K562 (cell line): ENCODE measurements at regions not wholly inside any gene's neighbourhood (a gene's known extent, or its start where the extent isn't known, plus 50 kb on each side); places are given as distances from the start of the nearest gene placed in this dataset.

Experiments
- ATAC-seq: fragments of 200-7000 bp; cut with Tn5 transposase; 3 replicates; pipeline ENCODE4 v1.9.1; 2020; ENCODE audit warnings: moderate library complexity
- BruUV-seq: library from RNA; stranded (reverse); fragments of 400-500 nt; replicated peaks from 2 replicates; lab custom pipeline; 2021; lab: Mats Ljungman, UMichigan
- CTCF ChIA-PET: fragments of 300-600 bp; formaldehyde crosslinking; extraction: SDS; loops from one replicate; lab custom pipeline; 2021; ENCODE audit warnings: low intra/inter-chr PET ratio; lab: Yijun Ruan, JAX
- POLR2A ChIA-PET: fragments of 300-600, 350-650 bp; sonication (Branson Sonifier 250); formaldehyde crosslinking; extraction: SDS; loops from one replicate; lab custom pipeline; 2021; ENCODE audit warnings: antibody characterized with exemption, inconsistent platforms; lab: Yijun Ruan, JAX
- DNase-seq, 4 experiments: peaks; one replicate each; pipeline versions ENCODE4 v3.0.0 to v3.0.0-alpha.2; 2011 to 2018; ENCODE audit warnings: low spot score in 3 of 4, mixed read lengths in 3 of 4; ENCODE audit errors: extremely low read depth in 1 of 4
- FAIRE-seq: peaks from 2 replicates; lab custom pipeline; 2011; peaks lifted over from hg19 to GRCh38; lab: Jason Lieb, UNC
- H2AFZ ChIP-seq: 2 replicates; pipeline ENCODE4 v1.6.0; 2011; ENCODE audit warnings: low read depth, low read length, control low read depth, inconsistent platforms
- H3K27ac ChIP-seq: fragments of 200-600 bp; 3 replicates; pipeline ENCODE4 v1.8.0; 2011; ENCODE audit warnings: low read depth, mild to moderate bottlenecking, control low read depth, inconsistent platforms, low read length, moderate library complexity, mixed read lengths; ENCODE audit errors: extremely low read depth
- H3K27me3 ChIP-seq, 2 experiments: fragments of 300-600 bp in 1 of 2; 2 replicates in 1 of 2; 3 replicates in 1 of 2; pipeline versions ENCODE4 v1.6.0 to v1.8.0; 2011; ENCODE audit warnings: inconsistent platforms in 2 of 2, low read length in 2 of 2, mild to moderate bottlenecking in 1 of 2, mixed read lengths in 1 of 2, moderate library complexity in 1 of 2; ENCODE audit not compliant: control insufficient read depth in 2 of 2, insufficient read depth in 2 of 2
- H3K36me3 ChIP-seq: fragments of 300-600 bp; 3 replicates; pipeline ENCODE4 v1.8.0; 2011; ENCODE audit warnings: mild to moderate bottlenecking, low read length, inconsistent platforms; ENCODE audit not compliant: control insufficient read depth, insufficient read depth
- H3K4me1 ChIP-seq, 2 experiments: fragments of 200-600 bp in 1 of 2; replicated peaks in 1 of 2; 2 replicates in 1 of 2; 3 replicates in 1 of 2; pipeline versions ENCODE4 v1.5.1 to v1.8.0; 2011; ENCODE audit warnings: inconsistent platforms in 2 of 2, low read length in 2 of 2, mild to moderate bottlenecking in 1 of 2, mixed read lengths in 1 of 2, moderate library complexity in 1 of 2; ENCODE audit not compliant: control insufficient read depth in 2 of 2, insufficient read depth in 2 of 2
- H3K4me2 ChIP-seq: 2 replicates; pipeline ENCODE4 v1.6.1; 2011; ENCODE audit warnings: low read length, control low read depth, inconsistent platforms, mixed read lengths; ENCODE audit not compliant: insufficient read depth
- H3K4me3 ChIP-seq: fragments of 200-600 bp; sonication (generic), shearing (Covaris generic); 2 replicates; pipeline ENCODE4 v1.5.1; 2016; ENCODE audit warnings: control low read depth, inconsistent platforms
- H3K79me2 ChIP-seq: fragments of 200-600 bp; 3 replicates; pipeline ENCODE4 v1.8.0; 2011; ENCODE audit warnings: low read length, inconsistent platforms; ENCODE audit not compliant: control insufficient read depth, insufficient read depth
- H3K9ac ChIP-seq, 2 experiments: 2 replicates each; pipeline versions ENCODE4 v1.6.0 to v1.6.1; 2011; ENCODE audit warnings: low read depth in 2 of 2, low read length in 2 of 2, control low read depth in 1 of 2, inconsistent platforms in 1 of 2, mild to moderate bottlenecking in 1 of 2, mixed read lengths in 1 of 2; ENCODE audit not compliant: insufficient read depth in 1 of 2
- H3K9me1 ChIP-seq: one replicate; pipeline ENCODE4 v1.6.0; 2011; ENCODE audit warnings: inconsistent platforms, mild to moderate bottlenecking, low read length, moderate library complexity; ENCODE audit not compliant: control insufficient read depth, insufficient read depth
- H3K9me3 ChIP-seq: replicated peaks from 2 replicates; pipeline ENCODE4 v1.5.1; 2011; ENCODE audit warnings: low read depth, low read length, inconsistent platforms; ENCODE audit not compliant: control insufficient read depth, insufficient read depth
- H4K20me1 ChIP-seq: replicated peaks from 2 replicates; pipeline ENCODE4 v1.6.1; 2011; ENCODE audit warnings: low read length, inconsistent platforms, mixed read lengths; ENCODE audit not compliant: control insufficient read depth, insufficient read depth
- ATF7 ChIP-seq: fragments of 450-650 bp; IDR thresholded peaks from 2 replicates; pipeline ENCODE4 v1.7.1; 2014; ENCODE audit warnings: mild to moderate bottlenecking, moderate library complexity
- DMBX1 ChIP-seq: fragments of 250-450 bp; sonication (Bioruptor Pico); IDR thresholded peaks from 2 replicates; pipeline ENCODE4 v1.8.0; 2022; ENCODE audit warnings: inconsistent platforms, mild to moderate bottlenecking, moderate library complexity, borderline replicate concordance
- E2F8 ChIP-seq: fragments of 450-650 bp; IDR thresholded peaks from 2 replicates; pipeline ENCODE4 v1.7.1; 2018; ENCODE audit warnings: mild to moderate bottlenecking, low read depth; ENCODE audit not compliant: partially characterized antibody
- FOXP1 ChIP-seq: sonication (generic); formaldehyde crosslinking; IDR thresholded peaks from 2 replicates; pipeline ENCODE4 v1.8.0; 2022; ENCODE audit warnings: mild to moderate bottlenecking, missing genetic modification reagents
- U2AF1 ChIP-seq: fragments of 200-400 bp; formaldehyde crosslinking; optimal IDR thresholded peaks from 2 replicates; pipeline ENCODE3; 2017; ENCODE audit warnings: mild to moderate bottlenecking, low read depth, low read length, moderate library complexity
- ZNF121 ChIP-seq: sonication (generic); formaldehyde crosslinking; conservative IDR thresholded peaks from 2 replicates; pipeline ENCODE4 v1.8.0; 2022; ENCODE audit warnings: missing genetic modification reagents
- ZNF124 ChIP-seq: sonication (generic); formaldehyde crosslinking; IDR thresholded peaks from 2 replicates; pipeline ENCODE4 v1.8.1; 2022; ENCODE audit warnings: missing genetic modification reagents
- ZNF696 ChIP-seq: fragments of 250-450 bp; sonication (Bioruptor Pico); conservative IDR thresholded peaks from 2 replicates; pipeline ENCODE4 v1.4.0; 2020; ENCODE audit warnings: mild to moderate bottlenecking, moderate library complexity
- WGBS: fragments of 100-300 bp; shearing (Covaris generic); methylation state at CpG from one replicate; pipeline ENCODE4 v1.1.6; 2016; ENCODE audit warnings: low coverage, mixed read lengths; ENCODE audit not compliant: insufficient coverage; ENCODE audit errors: missing lambda C conversion rate; 5-methylcytosine and 5-hydroxymethylcytosine counted together
- in situ Hi-C: fragments of 300-500 bp; cut with MboI; formaldehyde crosslinking; loops from 4 replicates; pipeline ENCODE4 v1.15.0; 2018; ENCODE audit warnings: inconsistent platforms, mixed read lengths
- intact Hi-C: fragments of 100-400 bp; cut with micrococcal nuclease; formaldehyde crosslinking; loops from 2 replicates; pipeline ENCODE4 v1.14.2; 2022

DNA sequence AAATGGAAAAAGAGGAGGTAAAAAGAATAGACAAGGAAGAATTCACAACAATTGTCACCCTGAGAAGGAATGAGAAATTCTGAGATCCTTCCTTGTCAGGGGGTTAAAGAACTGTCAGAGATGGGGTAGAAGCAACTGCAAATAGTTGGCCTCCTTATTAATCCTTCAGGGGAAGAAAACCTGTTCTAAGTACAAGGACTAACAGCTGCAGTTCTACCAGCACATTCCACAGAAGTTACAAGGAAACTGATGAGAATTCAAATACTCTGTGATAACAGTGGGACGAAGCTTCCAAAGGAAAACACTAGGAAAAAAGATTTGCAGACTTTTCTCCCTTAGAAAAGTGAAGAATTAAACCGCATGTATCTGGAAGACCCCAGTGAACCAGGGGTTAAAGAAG, 93.7 kb downstream of the OR2K2 start:
- WGBS, result 4% methylated on average over 2 of the region's 2 CpGs
- no peaks in the 10 kb centered on the region for H3K79me2 ChIP-seq
- ChIA-PET POLR2A (no interaction called here), CTCF (no interaction called here)
- H3K27me3 ChIP-seq, result no peaks in the 10 kb centered on the region
- no peaks in the 10 kb centered on the region for H3K9me3 ChIP-seq
- BruUV-seq, result no TSS peak
- no peak overlapping the region for H3K9ac ChIP-seq
- H3K9me1 ChIP-seq, result no peaks in the 10 kb centered on the region
- in situ Hi-C loops (no loop called here), intact Hi-C loops (no loop called here)
- H2AFZ ChIP-seq, result no peak overlapping the region
- DNase-seq (no peak), ATAC-seq (no peak), FAIRE-seq (no peak)
- no peaks in the 10 kb centered on the region for H4K20me1 ChIP-seq
- H3K36me3 ChIP-seq, result no peaks in the 10 kb centered on the region
- no peak for TF ChIP-seq ATF7
- TF ChIP-seq U2AF1, result no peak
- no peak for TF ChIP-seq DMBX1 (CRISPR knock-in tag)
- TF ChIP-seq ZNF696 (CRISPR knock-in tag), result no peak
- no peak for TF ChIP-seq E2F8
- TF ChIP-seq ZNF121, result no peak
- TF ChIP-seq FOXP1 (CRISPR knock-in tag), result no peak
- TF ChIP-seq ZNF124, result no peak
- H3K4me3 ChIP-seq, result no peak overlapping the region
- H3K4me1 ChIP-seq, result no peaks in the 10 kb centered on the region
- no peak overlapping the region for H3K27ac ChIP-seq
- no peak overlapping the region for H3K4me2 ChIP-seq
